ENCODE measurements at regions not wholly inside any gene's neighbourhood (a gene's known extent, or its start where the extent isn't known, plus 50 kb on each side); places are given as distances from the start of the nearest gene placed in this dataset.

DNA sequence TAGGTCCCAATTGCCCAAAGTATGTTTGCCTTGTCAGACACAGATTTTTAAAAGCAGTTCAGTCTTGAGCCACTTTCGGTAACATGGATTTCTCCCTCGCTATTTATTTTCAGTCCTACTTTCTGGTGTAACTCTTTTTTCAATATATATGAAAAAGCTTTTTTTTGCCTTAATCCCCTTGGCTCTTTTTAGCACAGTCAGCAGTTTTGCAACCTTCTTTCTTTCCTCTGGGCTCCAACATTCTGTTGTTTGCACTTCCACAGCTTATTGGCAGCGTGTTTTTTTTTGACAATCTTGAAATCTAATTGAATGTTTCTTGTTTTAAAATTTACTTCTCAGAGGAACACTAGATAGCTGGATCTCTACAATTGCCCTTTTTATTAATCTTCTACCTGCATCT, 429.3 kb upstream of the NBEA start:
- Histone ChIP-seq H3K27ac (no peak overlapping the region), H3K4me1 (no peaks in the 10 kb centered on the region), H3K9me3 (no peaks in the 10 kb centered on the region), H3K4me3 (no peak overlapping the region), H3K36me3 (no peaks in the 10 kb centered on the region), H3K27me3 (no peaks in the 10 kb centered on the region)
- ATAC-seq = no peak
- WGBS, 2 donors (ENCODE audit: low coverage in 1 of 2) = 81 to 83% methylated on average over 3 of the region's 3 CpGs
- TF ChIP-seq EP300 (IDR thresholded peaks at IDR 0.05) (no peak), POLR2AphosphoS5 (IDR thresholded peaks at IDR 0.05) (no peak), POLR2A (IDR thresholded peaks at IDR 0.05) (no peak)
- TF ChIP-seq, protein P1, sequence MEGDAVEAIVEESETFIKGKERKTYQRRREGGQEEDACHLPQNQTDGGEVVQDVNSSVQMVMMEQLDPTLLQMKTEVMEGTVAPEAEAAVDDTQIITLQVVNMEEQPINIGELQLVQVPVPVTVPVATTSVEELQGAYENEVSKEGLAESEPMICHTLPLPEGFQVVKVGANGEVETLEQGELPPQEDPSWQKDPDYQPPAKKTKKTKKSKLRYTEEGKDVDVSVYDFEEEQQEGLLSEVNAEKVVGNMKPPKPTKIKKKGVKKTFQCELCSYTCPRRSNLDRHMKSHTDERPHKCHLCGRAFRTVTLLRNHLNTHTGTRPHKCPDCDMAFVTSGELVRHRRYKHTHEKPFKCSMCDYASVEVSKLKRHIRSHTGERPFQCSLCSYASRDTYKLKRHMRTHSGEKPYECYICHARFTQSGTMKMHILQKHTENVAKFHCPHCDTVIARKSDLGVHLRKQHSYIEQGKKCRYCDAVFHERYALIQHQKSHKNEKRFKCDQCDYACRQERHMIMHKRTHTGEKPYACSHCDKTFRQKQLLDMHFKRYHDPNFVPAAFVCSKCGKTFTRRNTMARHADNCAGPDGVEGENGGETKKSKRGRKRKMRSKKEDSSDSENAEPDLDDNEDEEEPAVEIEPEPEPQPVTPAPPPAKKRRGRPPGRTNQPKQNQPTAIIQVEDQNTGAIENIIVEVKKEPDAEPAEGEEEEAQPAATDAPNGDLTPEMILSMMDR (IDR thresholded peaks at IDR 0.05) = no peak

GRCh38 chr13:34513526-34513925, 428.5 kb upstream of the NBEA start:
- TF ChIP-seq POLR2AphosphoS5 (IDR thresholded peaks at IDR 0.05) = no peak
- TF ChIP-seq, protein P1 (IDR thresholded peaks at IDR 0.05) = no peak
- TF ChIP-seq POLR2A (IDR thresholded peaks at IDR 0.05) = no peak
- no peak for TF ChIP-seq EP300 (IDR thresholded peaks at IDR 0.05)
- Histone ChIP-seq H3K27me3 (no peaks in the 10 kb centered on the region), H3K36me3 (no peaks in the 10 kb centered on the region), H3K9me3 (no peaks in the 10 kb centered on the region), H3K4me3 (no peak overlapping the region), H3K4me1 (peaks cover 0 to under 1% (median 0%) of the 10 kb centered on the region in 3 donors), H3K27ac (no peak overlapping the region)
- no peak for ATAC-seq
- WGBS, 2 donors (ENCODE audit: low coverage in 1 of 2) = 92 to 95% methylated on average over 1 of the region's 1 CpG

GRCh38 chr13:34515201-34515600, 426.9 kb upstream of the NBEA start:
- peaks cover 0 to 3% (median 0%) of the 10 kb centered on the region in 3 donors for H3K4me1 ChIP-seq
- no peak for TF ChIP-seq POLR2A (IDR thresholded peaks at IDR 0.05)
- TF ChIP-seq, protein P1 (IDR thresholded peaks at IDR 0.05) = no peak
- TF ChIP-seq POLR2AphosphoS5 (IDR thresholded peaks at IDR 0.05) = no peak
- no peak for TF ChIP-seq EP300 (IDR thresholded peaks at IDR 0.05)
- H3K27ac ChIP-seq = no peak overlapping the region
- H3K4me3 ChIP-seq = no peak overlapping the region
- no peaks in the 10 kb centered on the region for H3K27me3 ChIP-seq
- 95% methylated on average over 3 of the region's 3 CpGs; no CpG with 5 or more reads in 1 of the 2 donors for WGBS, 2 donors (ENCODE audit: low coverage in 1 of 2)
- no peaks in the 10 kb centered on the region for H3K36me3 ChIP-seq
- no peak for ATAC-seq
- H3K9me3 ChIP-seq = no peaks in the 10 kb centered on the region

DNA sequence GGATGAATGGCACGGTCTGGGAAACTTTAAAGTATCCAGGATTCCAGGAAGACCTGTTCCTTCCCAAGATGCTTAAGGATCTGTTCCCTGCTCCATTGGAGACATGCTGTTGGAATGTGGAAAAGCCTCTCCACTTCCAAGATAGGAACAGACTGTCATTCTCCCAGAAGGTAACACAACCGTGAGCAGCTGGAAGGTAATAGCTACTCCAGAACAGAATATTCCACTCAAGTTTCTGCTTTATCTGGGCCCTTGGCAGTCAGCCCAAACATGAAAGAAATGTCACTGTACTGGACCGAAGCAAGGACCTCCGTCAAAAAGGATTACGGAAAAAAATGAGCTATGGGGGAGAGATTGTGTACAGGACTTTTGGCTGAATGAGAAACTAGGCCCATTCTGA, 420.9 kb upstream of the NBEA start:
- Histone ChIP-seq H3K36me3 (no peaks in the 10 kb centered on the region), H3K9me3 (no peaks in the 10 kb centered on the region), H3K4me1 (peaks cover 0 to 3% (median 0%) of the 10 kb centered on the region in 3 donors), H3K27me3 (no peaks in the 10 kb centered on the region), H3K4me3 (no peak overlapping the region), H3K27ac (no peak overlapping the region)
- WGBS, 2 donors (ENCODE audit: low coverage in 1 of 2) = 53 to 65% methylated on average over 4 to 5 of the region's 5 CpGs
- ATAC-seq = no peak
- no peak for TF ChIP-seq EP300 (IDR thresholded peaks at IDR 0.05)
- TF ChIP-seq, protein P1 (IDR thresholded peaks at IDR 0.05) = no peak
- TF ChIP-seq POLR2AphosphoS5 (IDR thresholded peaks at IDR 0.05) = no peak
- TF ChIP-seq POLR2A (IDR thresholded peaks at IDR 0.05) = no peak

DNA sequence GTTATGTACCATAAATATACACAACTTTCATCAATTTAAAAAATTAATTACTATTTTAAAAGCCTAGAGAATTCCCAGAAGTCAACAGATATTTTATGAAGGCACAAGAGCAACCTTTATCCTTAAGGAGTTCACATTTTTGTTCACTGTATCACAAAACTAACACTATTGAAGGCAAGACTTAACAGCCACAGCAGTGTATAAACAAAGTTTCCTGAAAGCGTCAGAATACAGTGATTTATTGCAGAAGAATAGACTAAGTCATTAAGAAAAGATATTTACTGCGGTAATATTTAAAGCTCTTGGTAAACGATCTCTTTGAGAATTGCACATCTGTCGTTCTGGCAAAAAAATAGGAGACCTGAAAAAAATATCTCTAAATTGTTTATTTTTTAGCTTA, 419.3 kb upstream of the NBEA start:
- Histone ChIP-seq H3K9me3 (no peaks in the 10 kb centered on the region), H3K27me3 (no peaks in the 10 kb centered on the region), H3K36me3 (no peaks in the 10 kb centered on the region), H3K4me1 (peaks cover 0 to 3% (median 0%) of the 10 kb centered on the region in 3 donors), H3K4me3 (no peak overlapping the region), H3K27ac (no peak overlapping the region)
- ATAC-seq = no peak
- 3 to 12% methylated on average over 4 of the region's 4 CpGs for WGBS, 2 donors (ENCODE audit: low coverage in 1 of 2)
- peak; percentile 37 for TF ChIP-seq POLR2AphosphoS5 (IDR thresholded peaks at IDR 0.05)
- TF ChIP-seq, protein P1 (IDR thresholded peaks at IDR 0.05) = no peak

All from gastroesophageal sphincter (tissue), 4 donors.